MM.1S (cell line): ENCODE measurements at regions not wholly inside any gene's neighbourhood (a gene's known extent, or its start where the extent isn't known, plus 50 kb on each side); places are given as distances from the start of the nearest gene placed in this dataset.

Experiments
- DNase-seq: peaks from one replicate; pipeline ENCODE4 v3.0.0-alpha.2; 2015
- H2AFZ ChIP-seq: fragments of 300-600 bp; sonication (generic); 2 replicates; pipeline ENCODE4 v1.6.0; 2016; ENCODE audit warnings: antibody characterized with exemption, low read length
- H3F3A ChIP-seq: fragments of 300-600 bp; sonication (generic); 2 replicates; pipeline ENCODE4 v1.6.1; 2016; ENCODE audit warnings: mild to moderate bottlenecking, antibody characterized with exemption, low read length, moderate library complexity, mixed read lengths; ENCODE audit not compliant: insufficient read depth
- H3K27ac ChIP-seq: fragments of 300-600 bp; sonication (generic); 2 replicates; pipeline ENCODE4 v1.5.1; 2016; ENCODE audit warnings: mild to moderate bottlenecking, low read length
- H3K27me3 ChIP-seq: fragments of 300-600 bp; sonication (generic); replicated peaks from 2 replicates; pipeline ENCODE4 v1.6.0; 2016; ENCODE audit warnings: low read length; ENCODE audit not compliant: insufficient read depth
- H3K36me3 ChIP-seq: fragments of 300-600 bp; sonication (generic); replicated peaks from 2 replicates; pipeline ENCODE4 v1.6.1; 2016; ENCODE audit warnings: mild to moderate bottlenecking, low read length, mixed read lengths; ENCODE audit not compliant: insufficient read depth
- H3K4me1 ChIP-seq: fragments of 300-600 bp; sonication (generic); 2 replicates; pipeline ENCODE4 v1.6.1; 2016; ENCODE audit warnings: low read length, mixed read lengths
- H3K4me2 ChIP-seq: fragments of 300-600 bp; sonication (generic); 2 replicates; pipeline ENCODE4 v1.6.0; 2016; ENCODE audit warnings: low read depth, low read length
- H3K4me3 ChIP-seq: fragments of 300-600 bp; sonication (generic); 2 replicates; pipeline ENCODE4 v1.5.1; 2016; ENCODE audit warnings: low read length, mixed read lengths
- H3K79me2 ChIP-seq: fragments of 300-600 bp; sonication (generic); 2 replicates; pipeline ENCODE4 v1.6.1; 2016; ENCODE audit warnings: mixed run types, low read length, mixed read lengths
- H3K9ac ChIP-seq: fragments of 300-600 bp; sonication (generic); 2 replicates; pipeline ENCODE4 v1.6.1; 2016; ENCODE audit warnings: low read length, mixed read lengths
- H3K9me2 ChIP-seq: fragments of 300-600 bp; sonication (generic); replicated peaks from 2 replicates; pipeline ENCODE4 v1.6.1; 2016; ENCODE audit warnings: mild to moderate bottlenecking, low read length, mixed read lengths; ENCODE audit not compliant: insufficient read depth
- H3K9me3 ChIP-seq: fragments of 300-600 bp; sonication (generic); replicated peaks from 2 replicates; pipeline ENCODE4 v1.6.1; 2016; ENCODE audit warnings: mild to moderate bottlenecking, low read length, mixed read lengths; ENCODE audit not compliant: insufficient read depth
- H4K20me1 ChIP-seq: fragments of 300-600 bp; sonication (generic); 2 replicates; pipeline ENCODE4 v1.6.1; 2016; ENCODE audit warnings: mild to moderate bottlenecking, low read length, moderate library complexity, mixed read lengths; ENCODE audit not compliant: insufficient read depth
- EZH2 ChIP-seq: fragments of 300-600 bp; sonication (generic); optimal IDR thresholded peaks from 2 replicates; pipeline ENCODE3; 2017; ENCODE audit warnings: low read depth, mild to moderate bottlenecking, antibody characterized with exemption, low read length, mixed read lengths
- EZH2phosphoT487 ChIP-seq: fragments of 300-600 bp; sonication (generic); IDR thresholded peaks from 2 replicates; pipeline ENCODE4 v1.6.1; 2018; ENCODE audit warnings: antibody characterized with exemption, low read length
- TF ChIP-seq, protein P1 (sequence below): fragments of 300-600 bp; sonication (generic); IDR thresholded peaks from 2 replicates; pipeline ENCODE4 v1.5.1; 2016; ENCODE audit warnings: antibody characterized with exemption, low read length, mixed read lengths

DNA sequence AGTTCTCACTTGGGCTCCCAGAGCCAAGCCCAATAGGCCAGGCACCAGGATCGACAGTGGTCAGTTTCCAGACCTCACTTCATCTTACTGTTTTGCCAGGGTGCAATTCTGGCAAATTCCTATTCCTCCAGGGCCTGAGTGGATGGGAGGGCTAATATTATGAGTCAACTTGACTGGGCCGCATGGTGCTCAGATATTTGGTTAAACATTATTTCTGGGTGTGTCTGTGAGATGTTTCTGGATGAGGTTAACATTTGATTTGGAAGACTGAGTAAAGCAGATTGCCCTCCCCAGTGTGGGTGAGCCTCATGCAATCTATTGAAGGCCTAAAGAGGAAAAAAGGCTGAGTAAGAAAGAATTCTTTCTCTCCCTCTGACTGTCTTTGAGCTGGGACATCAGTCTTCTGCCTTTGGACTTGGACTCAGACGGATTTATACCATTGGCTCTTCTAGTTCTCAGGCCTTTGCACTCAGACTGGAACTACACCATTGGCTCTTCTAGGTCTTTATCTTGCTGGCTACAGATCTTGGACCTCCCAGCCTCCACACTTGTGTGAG is 132.9 kb upstream of the ZBED5 start:
- no peak overlapping the region for H3K9ac ChIP-seq
- H3K36me3 ChIP-seq, result no peaks in the 10 kb centered on the region
- H3K4me1 ChIP-seq, result no peaks in the 10 kb centered on the region
- no peak overlapping the region for H3K4me3 ChIP-seq
- DNase-seq, result no peak
- H4K20me1 ChIP-seq, result no peaks in the 10 kb centered on the region
- H3K9me3 ChIP-seq, result no peaks in the 10 kb centered on the region
- no peak overlapping the region for H3K27ac ChIP-seq
- H3K4me2 ChIP-seq, result no peak overlapping the region
- H2AFZ ChIP-seq, result no peak overlapping the region
- H3F3A ChIP-seq, result no peaks in the 10 kb centered on the region
- H3K9me2 ChIP-seq, result no peaks in the 10 kb centered on the region
- H3K27me3 ChIP-seq, result no peaks in the 10 kb centered on the region
- no peak for TF ChIP-seq EZH2phosphoT487
- no peaks in the 10 kb centered on the region for H3K79me2 ChIP-seq

GRCh38 chr11:10990160-10990559 is 132.3 kb upstream of the ZBED5 start:
- H3K9me3 ChIP-seq, result no peaks in the 10 kb centered on the region
- no peaks in the 10 kb centered on the region for H3K27me3 ChIP-seq
- H3K4me3 ChIP-seq, result no peak overlapping the region
- DNase-seq, result no peak
- no peaks in the 10 kb centered on the region for H3K36me3 ChIP-seq
- no peaks in the 10 kb centered on the region for H3K9me2 ChIP-seq
- no peak overlapping the region for H3K4me2 ChIP-seq
- H4K20me1 ChIP-seq, result no peaks in the 10 kb centered on the region
- TF ChIP-seq, protein P1, sequence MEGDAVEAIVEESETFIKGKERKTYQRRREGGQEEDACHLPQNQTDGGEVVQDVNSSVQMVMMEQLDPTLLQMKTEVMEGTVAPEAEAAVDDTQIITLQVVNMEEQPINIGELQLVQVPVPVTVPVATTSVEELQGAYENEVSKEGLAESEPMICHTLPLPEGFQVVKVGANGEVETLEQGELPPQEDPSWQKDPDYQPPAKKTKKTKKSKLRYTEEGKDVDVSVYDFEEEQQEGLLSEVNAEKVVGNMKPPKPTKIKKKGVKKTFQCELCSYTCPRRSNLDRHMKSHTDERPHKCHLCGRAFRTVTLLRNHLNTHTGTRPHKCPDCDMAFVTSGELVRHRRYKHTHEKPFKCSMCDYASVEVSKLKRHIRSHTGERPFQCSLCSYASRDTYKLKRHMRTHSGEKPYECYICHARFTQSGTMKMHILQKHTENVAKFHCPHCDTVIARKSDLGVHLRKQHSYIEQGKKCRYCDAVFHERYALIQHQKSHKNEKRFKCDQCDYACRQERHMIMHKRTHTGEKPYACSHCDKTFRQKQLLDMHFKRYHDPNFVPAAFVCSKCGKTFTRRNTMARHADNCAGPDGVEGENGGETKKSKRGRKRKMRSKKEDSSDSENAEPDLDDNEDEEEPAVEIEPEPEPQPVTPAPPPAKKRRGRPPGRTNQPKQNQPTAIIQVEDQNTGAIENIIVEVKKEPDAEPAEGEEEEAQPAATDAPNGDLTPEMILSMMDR, result no peak
- TF ChIP-seq EZH2phosphoT487, result no peak
- no peak for TF ChIP-seq EZH2
- no peaks in the 10 kb centered on the region for H3F3A ChIP-seq
- no peaks in the 10 kb centered on the region for H3K4me1 ChIP-seq
- H3K27ac ChIP-seq, result no peak overlapping the region
- H3K79me2 ChIP-seq, result no peaks in the 10 kb centered on the region
- no peak overlapping the region for H3K9ac ChIP-seq
- H2AFZ ChIP-seq, result no peak overlapping the region

DNA sequence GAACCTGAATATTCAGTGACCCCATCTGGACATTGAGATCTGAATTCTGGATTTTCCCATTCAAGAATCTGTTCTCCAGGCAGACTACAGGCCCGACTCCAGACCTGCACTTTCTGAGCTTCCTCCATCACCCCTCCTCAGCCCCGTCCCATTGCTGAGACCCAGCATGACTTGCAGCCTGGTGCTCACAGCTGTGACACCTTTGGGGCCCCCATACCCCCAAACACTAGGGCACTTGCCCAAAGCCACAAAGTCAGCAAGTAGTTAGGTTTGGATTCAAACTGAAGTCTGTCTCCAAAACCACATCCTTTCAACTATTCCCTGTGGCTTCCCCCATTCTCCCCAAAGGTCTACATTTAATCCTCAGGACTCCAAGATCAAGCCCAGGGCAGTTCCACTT is 128.2 kb upstream of the ZBED5 start:
- Histone ChIP-seq H3K9ac (no peak overlapping the region), H4K20me1 (no peaks in the 10 kb centered on the region), H3K9me2 (no peaks in the 10 kb centered on the region), H3K79me2 (no peaks in the 10 kb centered on the region), H3K4me2 (no peak overlapping the region), H3K9me3 (no peaks in the 10 kb centered on the region), H3K4me3 (no peak overlapping the region), H2AFZ (no peak overlapping the region), H3K27ac (no peak overlapping the region), H3K36me3 (no peaks in the 10 kb centered on the region), H3K27me3 (no peaks in the 10 kb centered on the region), H3K4me1 (no peaks in the 10 kb centered on the region), H3F3A (no peaks in the 10 kb centered on the region)
- TF ChIP-seq EZH2phosphoT487, result no peak
- TF ChIP-seq, protein P1, result no peak
- no peak for TF ChIP-seq EZH2
- no peak for DNase-seq

DNA sequence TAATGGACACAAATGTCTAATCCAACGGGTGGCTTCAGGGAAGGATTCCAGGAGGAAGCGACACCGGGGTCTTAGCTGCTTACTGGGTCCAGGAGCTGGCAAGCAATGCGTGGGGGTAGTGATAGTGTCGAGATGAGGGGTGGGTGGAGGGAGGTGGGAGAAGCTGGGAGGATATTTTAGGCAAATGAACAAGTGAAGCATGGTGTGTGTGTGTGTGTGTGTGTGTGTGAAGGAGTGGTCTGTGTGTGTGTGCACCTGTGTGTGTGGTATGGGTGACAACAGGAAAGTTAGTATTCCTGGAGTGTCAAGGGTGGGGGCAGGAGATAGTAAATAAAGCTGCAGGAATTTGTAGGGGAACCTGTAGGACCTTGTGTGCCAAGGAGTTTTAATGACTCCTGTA is 126.9 kb upstream of the ZBED5 start:
- TF ChIP-seq, protein P1, result no peak
- TF ChIP-seq EZH2phosphoT487 (no peak), EZH2 (no peak)
- Histone ChIP-seq H4K20me1 (no peaks in the 10 kb centered on the region), H3K36me3 (no peaks in the 10 kb centered on the region), H3K9ac (no peak overlapping the region), H3K9me3 (no peaks in the 10 kb centered on the region), H3K27ac (no peak overlapping the region), H3K79me2 (no peaks in the 10 kb centered on the region), H3F3A (no peaks in the 10 kb centered on the region), H3K4me1 (no peaks in the 10 kb centered on the region), H3K9me2 (no peaks in the 10 kb centered on the region), H3K4me3 (no peak overlapping the region), H3K4me2 (no peak overlapping the region), H3K27me3 (no peaks in the 10 kb centered on the region), H2AFZ (no peak overlapping the region)
- no peak for DNase-seq
